A549 (cell line): ENCODE measurements at regions not wholly inside any gene's neighbourhood (a gene's known extent, or its start where the extent isn't known, plus 50 kb on each side); places are given as distances from the start of the nearest gene placed in this dataset.

Source experiments
- CTCF ChIP-seq: fragments of >200 bp; sonication (Bioruptor Twin); formaldehyde crosslinking; IDR thresholded peaks from 3 replicates; pipeline ENCODE4 v1.5.1; 2016
- KDM5A ChIP-seq: fragments of 200-600 bp; sonication (generic); IDR thresholded peaks from 2 replicates; pipeline ENCODE4 v1.6.1; 2016; ENCODE audit warnings: antibody characterized with exemption, mild to moderate bottlenecking
- MAFK ChIP-seq: fragments of 450-650 bp; IDR thresholded peaks from 2 replicates; pipeline ENCODE4 v1.6.1; 2014; ENCODE audit not compliant: partially characterized antibody
- MAX ChIP-seq: IDR thresholded peaks from 2 replicates; pipeline ENCODE4 v1.6.1; 2012
- MYC ChIP-seq: IDR thresholded peaks from 2 replicates; pipeline ENCODE4 v1.6.1; 2012; ENCODE audit warnings: mild to moderate bottlenecking, inconsistent platforms, low read length, improper control_type of control experiment, borderline replicate concordance
- PHF8 ChIP-seq: fragments of 200-600 bp; sonication (generic); IDR thresholded peaks from 2 replicates; pipeline ENCODE4 v1.6.1; 2016; ENCODE audit warnings: low read depth, mild to moderate bottlenecking, antibody characterized with exemption, moderate library complexity, borderline replicate concordance
- POLR2A ChIP-seq: IDR thresholded peaks from 2 replicates; pipeline ENCODE4 v1.6.1; 2012; ENCODE audit warnings: mild to moderate bottlenecking, low read length
- RCOR1 ChIP-seq: fragments of 150-350 bp; IDR thresholded peaks from 2 replicates; pipeline ENCODE4 v1.6.1; 2014; ENCODE audit warnings: antibody characterized with exemption, low read length, low read depth
- REST ChIP-seq: fragments of 200-600 bp; sonication (generic); IDR thresholded peaks from 2 replicates; pipeline ENCODE4 v1.6.1; 2016; ENCODE audit warnings: antibody characterized with exemption, mild to moderate bottlenecking, moderate library complexity
- SREBF2 ChIP-seq: fragments of 450-650 bp; IDR thresholded peaks from 2 replicates; pipeline ENCODE4 v1.6.1; 2014; ENCODE audit warnings: mild to moderate bottlenecking, moderate library complexity

GRCh38 chr7:14962778-14963177 lies 60.2 kb upstream of the DGKB start:
- no peak for TF ChIP-seq POLR2A
- TF ChIP-seq CTCF = no peak
- TF ChIP-seq REST = no peak
- TF ChIP-seq RCOR1 = no peak
- no peak for TF ChIP-seq MYC
- no peak for TF ChIP-seq MAFK
- no peak for TF ChIP-seq PHF8
- TF ChIP-seq SREBF2 = no peak
- TF ChIP-seq MAX = no peak
- no peak for TF ChIP-seq KDM5A
